ENCODE measurements at regions not wholly inside any gene's neighbourhood (a gene's known extent, or its start where the extent isn't known, plus 50 kb on each side); places are given as distances from the start of the nearest gene placed in this dataset.

- TF ChIP-seq EP300 (IDR thresholded peaks at IDR 0.05): no peak
- TF ChIP-seq, protein P1, sequence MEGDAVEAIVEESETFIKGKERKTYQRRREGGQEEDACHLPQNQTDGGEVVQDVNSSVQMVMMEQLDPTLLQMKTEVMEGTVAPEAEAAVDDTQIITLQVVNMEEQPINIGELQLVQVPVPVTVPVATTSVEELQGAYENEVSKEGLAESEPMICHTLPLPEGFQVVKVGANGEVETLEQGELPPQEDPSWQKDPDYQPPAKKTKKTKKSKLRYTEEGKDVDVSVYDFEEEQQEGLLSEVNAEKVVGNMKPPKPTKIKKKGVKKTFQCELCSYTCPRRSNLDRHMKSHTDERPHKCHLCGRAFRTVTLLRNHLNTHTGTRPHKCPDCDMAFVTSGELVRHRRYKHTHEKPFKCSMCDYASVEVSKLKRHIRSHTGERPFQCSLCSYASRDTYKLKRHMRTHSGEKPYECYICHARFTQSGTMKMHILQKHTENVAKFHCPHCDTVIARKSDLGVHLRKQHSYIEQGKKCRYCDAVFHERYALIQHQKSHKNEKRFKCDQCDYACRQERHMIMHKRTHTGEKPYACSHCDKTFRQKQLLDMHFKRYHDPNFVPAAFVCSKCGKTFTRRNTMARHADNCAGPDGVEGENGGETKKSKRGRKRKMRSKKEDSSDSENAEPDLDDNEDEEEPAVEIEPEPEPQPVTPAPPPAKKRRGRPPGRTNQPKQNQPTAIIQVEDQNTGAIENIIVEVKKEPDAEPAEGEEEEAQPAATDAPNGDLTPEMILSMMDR (IDR thresholded peaks at IDR 0.05): no peak
These were observed 319.6 kb upstream of the RTL1 start for GRCh38 chr14:101223127-101223526.
